VCaP (cell line): ENCODE measurements at regions not wholly inside any gene's neighbourhood (a gene's known extent, or its start where the extent isn't known, plus 50 kb on each side); places are given as distances from the start of the nearest gene placed in this dataset.

Source experiments
- H3K27ac ChIP-seq: fragments of 450-650 bp; 2 replicates; pipeline ENCODE4 v1.5.1; 2017
- CTCF ChIP-seq: fragments of 450-650 bp; conservative IDR thresholded peaks from 2 replicates; pipeline ENCODE4 v1.5.1; 2017; ENCODE audit warnings: mild to moderate bottlenecking, moderate library complexity

- no peak for TF ChIP-seq CTCF
- no peak overlapping the region for H3K27ac ChIP-seq
These were observed 140.9 kb upstream of the MTNR1B start for GRCh38 chr11:92828556-92828955.

GRCh38 chr11:92829121-92829520, 140.3 kb upstream of the MTNR1B start:
- H3K27ac ChIP-seq: no peak overlapping the region
- TF ChIP-seq CTCF: no peak

- no peak for TF ChIP-seq CTCF
- H3K27ac ChIP-seq: no peak overlapping the region
These were observed 139.8 kb upstream of the MTNR1B start for GRCh38 chr11:92829671-92830070.

- no peak overlapping the region for H3K27ac ChIP-seq
- TF ChIP-seq CTCF: no peak
These were observed 138.9 kb upstream of the MTNR1B start for GRCh38 chr11:92830377-92831155.

- TF ChIP-seq CTCF: no peak
- H3K27ac ChIP-seq: no peak overlapping the region
These were observed 135.0 kb upstream of the MTNR1B start for GRCh38 chr11:92834296-92835020.

GRCh38 chr11:92837595-92837994, 131.9 kb upstream of the MTNR1B start:
- TF ChIP-seq CTCF: no peak
- peak overlapping the region; percentile 17; the same call in 1 of the 2 replicates for H3K27ac ChIP-seq

GRCh38 chr11:92838759-92839310, 130.6 kb upstream of the MTNR1B start:
- H3K27ac ChIP-seq: no peak overlapping the region
- no peak for TF ChIP-seq CTCF
